Urinary bladder (tissue), 3 donors: ENCODE measurements at regions not wholly inside any gene's neighbourhood (a gene's known extent, or its start where the extent isn't known, plus 50 kb on each side); places are given as distances from the start of the nearest gene placed in this dataset.

Experiments used
- DNase-seq: peaks from one replicate; pipeline ENCODE4 v3.0.0-alpha.2; 2015; ENCODE audit errors: extremely low spot score
- H3K27ac ChIP-seq: one replicate; pipeline ENCODE4 v1.5.1; 2013; ENCODE audit warnings: low read depth, mild to moderate bottlenecking, moderate library complexity
- H3K36me3 ChIP-seq: one replicate; pipeline ENCODE4 v1.6.1; 2013; ENCODE audit warnings: mild to moderate bottlenecking, moderate library complexity; ENCODE audit not compliant: insufficient read depth
- H3K4me1 ChIP-seq: one replicate; pipeline ENCODE4 v1.6.1; 2013; ENCODE audit warnings: mild to moderate bottlenecking, moderate library complexity; ENCODE audit not compliant: insufficient read depth
- H3K4me3 ChIP-seq: one replicate; pipeline ENCODE4 v1.5.1; 2013; ENCODE audit warnings: low read depth, low read length
- WGBS: extraction: QIAGEN DNeasy Blood & Tissue Kit; methylation state at CpG from one replicate; pipeline ENCODE4 v1.1.7; 2013; 5-methylcytosine and 5-hydroxymethylcytosine counted together
- donor health status: healthy with polysubstance abuse.
- donor health status: healthy.

GRCh38 chr7:46319841-46320240, 398.8 kb upstream of the IGFBP3 start:
- H3K27ac ChIP-seq = no peak overlapping the region
- H3K4me1 ChIP-seq = no peaks in the 10 kb centered on the region
- WGBS = 90% methylated on average over 3 of the region's 3 CpGs
- H3K36me3 ChIP-seq = no peaks in the 10 kb centered on the region
- DNase-seq = no peak
- H3K4me3 ChIP-seq = no peak overlapping the region

- no peak overlapping the region for H3K4me3 ChIP-seq
- H3K4me1 ChIP-seq = no peaks in the 10 kb centered on the region
- H3K36me3 ChIP-seq = no peaks in the 10 kb centered on the region
- H3K27ac ChIP-seq = no peak overlapping the region
- 88% methylated on average over 3 of the region's 3 CpGs for WGBS
- DNase-seq = no peak
Observed at GRCh38 chr7:46318276-46318675, 397.2 kb upstream of the IGFBP3 start.

- Histone ChIP-seq H3K27ac (no peak overlapping the region), H3K4me1 (no peaks in the 10 kb centered on the region), H3K4me3 (no peak overlapping the region), H3K36me3 (no peaks in the 10 kb centered on the region)
- no peak for DNase-seq
- WGBS = 80% methylated on average over 6 of the region's 6 CpGs
Observed at GRCh38 chr7:46317256-46317655, 396.2 kb upstream of the IGFBP3 start.

- no peak for DNase-seq
- Histone ChIP-seq H3K27ac (no peak overlapping the region), H3K4me3 (no peak overlapping the region), H3K36me3 (no peaks in the 10 kb centered on the region), H3K4me1 (no peaks in the 10 kb centered on the region)
- 73% methylated on average over 5 of the region's 5 CpGs for WGBS
Observed at GRCh38 chr7:46315891-46316290, 394.8 kb upstream of the IGFBP3 start.

GRCh38 chr7:46301677-46302076, 380.6 kb upstream of the IGFBP3 start:
- no peak overlapping the region for H3K4me3 ChIP-seq
- no peaks in the 10 kb centered on the region for H3K4me1 ChIP-seq
- no peaks in the 10 kb centered on the region for H3K36me3 ChIP-seq
- WGBS = 76% methylated on average over 1 of the region's 1 CpG
- DNase-seq = no peak
- no peak overlapping the region for H3K27ac ChIP-seq

- 97% methylated on average over 2 of the region's 2 CpGs for WGBS
- no peak overlapping the region for H3K27ac ChIP-seq
- H3K4me1 ChIP-seq = no peaks in the 10 kb centered on the region
- DNase-seq = no peak
- no peak overlapping the region for H3K4me3 ChIP-seq
- no peaks in the 10 kb centered on the region for H3K36me3 ChIP-seq
Observed at GRCh38 chr7:46297515-46297914, 376.4 kb upstream of the IGFBP3 start.

GRCh38 chr7:46296526-46296925, 375.5 kb upstream of the IGFBP3 start:
- no peaks in the 10 kb centered on the region for H3K36me3 ChIP-seq
- H3K27ac ChIP-seq = no peak overlapping the region
- DNase-seq = no peak
- 86% methylated on average over 1 of the region's 1 CpG for WGBS
- no peaks in the 10 kb centered on the region for H3K4me1 ChIP-seq
- H3K4me3 ChIP-seq = no peak overlapping the region

- Histone ChIP-seq H3K27ac (no peak overlapping the region), H3K4me3 (no peak overlapping the region), H3K36me3 (no peaks in the 10 kb centered on the region), H3K4me1 (no peaks in the 10 kb centered on the region)
- DNase-seq = no peak
- WGBS = 95% methylated on average over 5 of the region's 5 CpGs
Observed at GRCh38 chr7:46294381-46294780, 373.3 kb upstream of the IGFBP3 start.

GRCh38 chr7:46292741-46293140, 371.7 kb upstream of the IGFBP3 start:
- Histone ChIP-seq H3K27ac (no peak overlapping the region), H3K4me1 (no peaks in the 10 kb centered on the region), H3K4me3 (no peak overlapping the region), H3K36me3 (no peaks in the 10 kb centered on the region)
- DNase-seq = no peak
- 88% methylated on average over 7 of the region's 7 CpGs for WGBS

- H3K36me3 ChIP-seq = no peaks in the 10 kb centered on the region
- H3K4me3 ChIP-seq = no peak overlapping the region
- DNase-seq = no peak
- H3K4me1 ChIP-seq = no peaks in the 10 kb centered on the region
- WGBS = 58% methylated on average over 4 of the region's 4 CpGs
- no peak overlapping the region for H3K27ac ChIP-seq
Observed at GRCh38 chr7:46291601-46292150, 370.6 kb upstream of the IGFBP3 start.

GRCh38 chr7:46291050-46291438, 370.0 kb upstream of the IGFBP3 start:
- H3K4me3 ChIP-seq = no peak overlapping the region

GRCh38 chr7:46290374-46291049, 369.4 kb upstream of the IGFBP3 start:
- Histone ChIP-seq H3K27ac (peak overlapping the region; percentile 35), H3K4me1 (no peaks in the 10 kb centered on the region), H3K36me3 (no peaks in the 10 kb centered on the region), H3K4me3 (no peak overlapping the region)
- WGBS = 64% methylated on average over 1 of the region's 1 CpG
- DNase-seq = no peak

More at GRCh38 chr7:46291050-46291438, 370.0 kb upstream of the IGFBP3 start:
- H3K36me3 ChIP-seq = no peaks in the 10 kb centered on the region
- 71% methylated on average over 5 of the region's 5 CpGs for WGBS
- H3K27ac ChIP-seq = peak overlapping the region; percentile 35
- H3K4me1 ChIP-seq = no peaks in the 10 kb centered on the region
- DNase-seq = peak; percentile 58

GRCh38 chr7:46288861-46289260, 367.8 kb upstream of the IGFBP3 start:
- H3K27ac ChIP-seq = no peak overlapping the region
- no peak for DNase-seq
- no peaks in the 10 kb centered on the region for H3K4me1 ChIP-seq
- 82% methylated on average over 3 of the region's 3 CpGs for WGBS
- no peaks in the 10 kb centered on the region for H3K36me3 ChIP-seq
- H3K4me3 ChIP-seq = no peak overlapping the region

- no peak for DNase-seq
- H3K4me1 ChIP-seq = no peaks in the 10 kb centered on the region
- H3K4me3 ChIP-seq = no peak overlapping the region
- no peak overlapping the region for H3K27ac ChIP-seq
- WGBS = 87% methylated on average over 2 of the region's 2 CpGs
- no peaks in the 10 kb centered on the region for H3K36me3 ChIP-seq
Observed at GRCh38 chr7:46288010-46288409, 366.9 kb upstream of the IGFBP3 start.
